Thyroid gland (tissue), 4 donors: ENCODE measurements at regions not wholly inside any gene's neighbourhood (a gene's known extent, or its start where the extent isn't known, plus 50 kb on each side); places are given as distances from the start of the nearest gene placed in this dataset.

Experiments
- CTCF ChIP-seq, 6 experiments: fragments of 200-600 bp in 3 of 6; fragments of 450-650 bp in 3 of 6; sonication (generic) in 3 of 6; IDR thresholded peaks; one replicate each; pipeline ENCODE4 v1.5.1; 2016 to 2019; ENCODE audit warnings: antibody characterized with exemption in 6 of 6, mild to moderate bottlenecking in 2 of 6, inconsistent platforms in 1 of 6, moderate library complexity in 1 of 6
- POLR2A ChIP-seq, 2 donors: fragments of 450-650 bp; IDR thresholded peaks; one replicate each; pipeline ENCODE4 v1.6.1; 2017; ENCODE audit warnings: antibody characterized with exemption in 2 of 2, mild to moderate bottlenecking in 2 of 2, moderate library complexity in 1 of 2

GRCh38 chr13:44197791-44198770, 175.5 kb upstream of the SERP2 start:
- no peak for TF ChIP-seq CTCF (IDR thresholded peaks at IDR 0.05)
- no peak for TF ChIP-seq POLR2A (IDR thresholded peaks at IDR 0.05)
